Vagina (tissue), 2 donors: ENCODE measurements at regions not wholly inside any gene's neighbourhood (a gene's known extent, or its start where the extent isn't known, plus 50 kb on each side); places are given as distances from the start of the nearest gene placed in this dataset.

Experiments used
- DNase-seq, 2 donors: peaks; one replicate each; pipeline ENCODE4 v3.0.0-alpha.2; 2017; ENCODE audit errors: extremely low spot score in 2 of 2
- H3K27ac ChIP-seq: fragments of 200-600 bp; sonication (generic); one replicate; pipeline ENCODE4 v1.5.1; 2019
- H3K27me3 ChIP-seq: fragments of 200-600 bp; sonication (generic); one replicate; pipeline ENCODE4 v1.5.1; 2019
- H3K36me3 ChIP-seq, 2 donors: fragments of 200-600 bp; sonication (generic); one replicate each; pipeline ENCODE4 v1.5.1; 2017 to 2019
- H3K4me1 ChIP-seq: fragments of 200-600 bp; sonication (generic); one replicate; pipeline ENCODE4 v1.5.1; 2019
- H3K4me3 ChIP-seq, 2 donors: fragments of 200-600 bp; sonication (generic); 1 replicate in 1 of 2; 2 replicates in 1 of 2; pipeline ENCODE4 v1.5.1; 2016 to 2019
- H3K9me3 ChIP-seq: fragments of 200-600 bp; sonication (generic); one replicate; pipeline ENCODE4 v1.5.1; 2019
- CTCF ChIP-seq, 3 experiments: fragments of 450-650 bp in 2 of 3; fragments of 200-600 bp in 1 of 3; sonication (generic) in 1 of 3; IDR thresholded peaks; one replicate each; pipeline ENCODE4 v1.5.1; 2017 to 2019; ENCODE audit warnings: antibody characterized with exemption in 3 of 3, mild to moderate bottlenecking in 2 of 3, moderate library complexity in 2 of 3
- POLR2A ChIP-seq, 2 donors: fragments of 450-650 bp; IDR thresholded peaks; one replicate each; pipeline ENCODE4 v1.6.1; 2017; ENCODE audit warnings: antibody characterized with exemption in 2 of 2, mild to moderate bottlenecking in 2 of 2, moderate library complexity in 2 of 2
- POLR2AphosphoS5 ChIP-seq, 2 donors: sonication (generic); formaldehyde crosslinking; IDR thresholded peaks; one replicate each; pipeline ENCODE4 v1.9.0; 2017; ENCODE audit warnings: antibody characterized with exemption in 2 of 2, mild to moderate bottlenecking in 2 of 2, low read depth in 1 of 2; ENCODE audit not compliant: insufficient read depth in 1 of 2
- intact Hi-C: fragments of 100-400 bp; cut with DNase I; formaldehyde crosslinking; loops from one replicate; pipeline ENCODE4 v1.15.1; 2023

GRCh38 chr1:29900712-29901111 lies 664.4 kb downstream of the PTPRU start:
- no peak overlapping the region for H3K27ac ChIP-seq
- H3K4me1 ChIP-seq: no peaks in the 10 kb centered on the region
- H3K27me3 ChIP-seq: no peaks in the 10 kb centered on the region
- intact Hi-C loops: no loop called here
- TF ChIP-seq POLR2AphosphoS5 (IDR thresholded peaks at IDR 0.05; ENCODE audit: insufficient read depth in 1 of 2, low read depth in 1 of 2): no peak
- no peak for TF ChIP-seq POLR2A (IDR thresholded peaks at IDR 0.05)
- TF ChIP-seq CTCF (IDR thresholded peaks at IDR 0.05): no peak
- H3K9me3 ChIP-seq: no peaks in the 10 kb centered on the region
- H3K4me3 ChIP-seq: no peak overlapping the region
- DNase-seq: no peak
- H3K36me3 ChIP-seq: no peaks in the 10 kb centered on the region

DNA sequence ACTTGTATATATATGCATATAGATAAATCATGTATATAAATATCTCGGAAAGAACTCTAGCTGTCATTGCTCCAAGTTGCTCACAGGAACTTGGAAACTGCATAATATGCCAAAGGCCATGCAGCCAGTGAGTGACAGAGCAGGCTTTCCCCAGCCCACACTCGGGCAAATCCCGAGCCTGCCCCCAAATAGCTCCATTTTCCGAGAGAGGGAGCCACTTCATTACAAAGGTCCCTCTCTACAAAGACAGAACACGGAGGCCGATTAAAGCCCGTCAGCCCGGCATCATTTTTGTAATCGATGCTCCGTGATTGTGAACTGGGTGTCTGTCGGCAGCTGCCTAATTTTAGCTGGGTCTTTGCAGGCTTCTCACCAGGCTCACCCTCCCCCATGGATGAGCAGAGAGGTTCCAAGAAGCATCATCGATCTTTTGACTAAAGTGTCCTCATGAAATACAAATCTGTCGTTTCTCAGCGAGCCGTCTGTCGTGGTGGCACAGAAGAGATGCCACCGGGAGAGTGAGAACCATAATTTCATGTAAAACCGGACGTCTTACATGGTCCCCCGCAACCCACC lies 663.9 kb downstream of the PTPRU start:
- TF ChIP-seq CTCF (IDR thresholded peaks at IDR 0.05) (no peak), POLR2A (IDR thresholded peaks at IDR 0.05) (no peak), POLR2AphosphoS5 (IDR thresholded peaks at IDR 0.05; ENCODE audit: insufficient read depth in 1 of 2, low read depth in 1 of 2) (no peak)
- Histone ChIP-seq H3K36me3 (no peaks in the 10 kb centered on the region), H3K9me3 (no peaks in the 10 kb centered on the region), H3K4me3 (no peak overlapping the region), H3K4me1 (no peaks in the 10 kb centered on the region), H3K27ac (no peak overlapping the region), H3K27me3 (no peaks in the 10 kb centered on the region)
- no peak for DNase-seq
- intact Hi-C loops: no loop called here

DNA sequence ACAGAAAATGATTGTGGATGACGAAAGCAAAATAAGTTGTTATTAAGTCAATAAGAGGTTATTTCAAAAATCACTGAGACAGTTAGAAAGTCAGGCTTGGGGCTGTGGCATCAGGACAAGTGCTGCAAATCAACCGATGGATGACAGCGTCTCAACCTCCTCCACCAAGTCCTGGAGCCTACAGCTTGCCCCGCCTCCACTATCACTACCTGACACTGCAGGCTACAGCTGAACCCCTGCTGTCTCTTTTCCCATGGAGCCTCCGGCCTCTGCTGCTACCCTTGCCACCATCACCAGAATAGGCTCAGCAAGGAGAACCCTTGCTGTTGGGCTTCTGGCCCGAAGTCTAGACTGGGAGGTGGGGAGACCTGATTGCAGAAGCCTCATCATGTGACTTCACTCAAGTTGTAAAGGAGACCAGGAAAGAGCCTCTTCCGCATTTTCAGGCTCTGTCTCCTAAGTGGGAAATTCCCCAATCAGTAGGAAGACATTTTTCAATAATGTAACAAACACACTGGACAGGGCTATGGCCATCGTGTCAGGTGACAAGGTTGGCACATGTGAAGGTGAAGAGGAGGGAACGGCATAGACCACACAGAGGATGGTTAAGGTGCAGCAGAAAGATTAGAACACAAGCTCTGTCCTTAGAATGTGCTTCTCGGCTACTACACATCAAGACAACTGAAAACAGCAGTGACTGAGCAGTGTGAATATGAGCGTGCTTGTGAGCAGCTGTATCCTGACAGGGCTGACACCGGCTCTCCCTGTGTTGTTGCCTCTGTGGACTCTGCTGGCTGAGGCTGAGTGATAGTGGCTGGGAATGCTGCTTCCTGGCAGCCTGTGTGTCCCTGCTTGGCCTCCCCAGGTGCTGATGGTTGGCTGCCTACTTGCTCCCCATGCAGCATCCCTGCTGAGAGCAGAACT lies 660.7 kb downstream of the PTPRU start:
- no peak for TF ChIP-seq POLR2A (IDR thresholded peaks at IDR 0.05)
- TF ChIP-seq CTCF (IDR thresholded peaks at IDR 0.05): no peak
- no peak for TF ChIP-seq POLR2AphosphoS5 (IDR thresholded peaks at IDR 0.05; ENCODE audit: insufficient read depth in 1 of 2, low read depth in 1 of 2)
- H3K27me3 ChIP-seq: no peaks in the 10 kb centered on the region
- no peaks in the 10 kb centered on the region for H3K36me3 ChIP-seq
- H3K4me1 ChIP-seq: no peaks in the 10 kb centered on the region
- DNase-seq: no peak
- no peaks in the 10 kb centered on the region for H3K9me3 ChIP-seq
- H3K4me3 ChIP-seq: no peak overlapping the region
- no peak overlapping the region for H3K27ac ChIP-seq
- intact Hi-C loops: no loop called here

GRCh38 chr1:29896300-29896699 lies 660.0 kb downstream of the PTPRU start:
- DNase-seq: no peak

More at GRCh38 chr1:29896300-29896699, 660.0 kb downstream of the PTPRU start:
- no peaks in the 10 kb centered on the region for H3K9me3 ChIP-seq
- no peaks in the 10 kb centered on the region for H3K36me3 ChIP-seq
- intact Hi-C loops: no loop called here
- TF ChIP-seq CTCF (IDR thresholded peaks at IDR 0.05): no peak
- no peak for TF ChIP-seq POLR2AphosphoS5 (IDR thresholded peaks at IDR 0.05; ENCODE audit: insufficient read depth in 1 of 2, low read depth in 1 of 2)
- TF ChIP-seq POLR2A (IDR thresholded peaks at IDR 0.05): no peak
- H3K27ac ChIP-seq: no peak overlapping the region
- no peaks in the 10 kb centered on the region for H3K27me3 ChIP-seq
- H3K4me1 ChIP-seq: no peaks in the 10 kb centered on the region
- H3K4me3 ChIP-seq: no peak overlapping the region
